HG02884 (cell line): ENCODE measurements at regions not wholly inside any gene's neighbourhood (a gene's known extent, or its start where the extent isn't known, plus 50 kb on each side); places are given as distances from the start of the nearest gene placed in this dataset.

ENCODE experiments used
- ATAC-seq: cut with Tn5 transposase; IDR thresholded peaks from one replicate; pipeline ENCODE4 v1.9.1; 2021; ENCODE audit warnings: mild to moderate bottlenecking, moderate library complexity; ENCODE audit not compliant: unreplicated experiment

DNA sequence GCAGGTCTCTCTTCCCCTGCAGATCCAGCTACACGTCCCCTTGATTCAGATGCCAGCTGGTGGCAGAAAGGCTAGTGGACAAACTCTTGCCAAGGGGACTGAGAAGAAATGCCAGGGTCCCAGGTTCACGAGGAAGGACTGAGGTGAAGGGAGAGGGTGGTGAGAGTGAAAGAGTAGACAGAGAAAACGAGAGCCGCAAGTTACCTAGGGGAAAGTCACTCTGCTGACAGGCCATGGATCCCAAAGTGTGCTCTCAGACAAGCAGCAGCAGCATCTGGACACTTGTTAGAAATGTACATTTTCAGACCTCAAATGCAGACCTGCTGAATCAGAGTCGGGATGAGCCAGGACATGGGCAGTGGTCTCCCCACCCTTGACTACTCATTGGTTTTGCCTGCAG is 192.3 kb downstream of the FGFR2 start:
- ATAC-seq, result no peak

DNA sequence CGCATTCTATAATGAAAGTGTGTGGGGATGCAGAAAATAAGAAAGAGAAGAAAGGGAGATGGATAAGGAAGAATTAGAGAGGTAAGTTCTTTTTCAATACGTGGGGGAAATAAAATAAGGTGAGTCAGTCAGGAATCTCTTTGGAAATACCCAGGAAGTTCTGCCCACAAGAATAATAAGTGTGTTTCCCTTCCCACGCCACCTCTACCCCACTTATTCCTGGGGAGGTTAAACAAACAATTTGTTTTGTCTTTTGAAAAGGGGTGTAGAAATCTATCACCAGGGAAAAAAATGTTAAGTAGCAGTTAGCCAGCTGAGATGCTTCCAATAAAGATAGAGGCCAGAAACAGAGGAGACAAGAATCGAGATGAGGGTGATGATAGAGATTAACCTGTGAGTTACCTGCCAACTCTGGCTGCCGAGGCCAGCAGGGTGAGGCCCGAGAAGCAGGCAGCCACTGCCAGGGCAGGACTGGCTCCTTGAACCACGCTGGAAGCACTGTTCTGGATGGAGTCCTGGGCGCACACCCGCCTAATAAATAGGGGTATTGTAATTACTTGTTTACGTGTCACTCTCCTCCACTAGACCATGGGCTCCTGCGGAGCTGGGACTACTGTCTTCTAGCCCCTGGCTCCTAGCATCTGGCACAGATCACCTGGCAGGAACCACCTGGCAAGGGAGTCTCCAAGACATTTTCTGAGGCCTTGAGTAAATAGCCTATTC is 191.3 kb downstream of the FGFR2 start:
- no peak for ATAC-seq

DNA sequence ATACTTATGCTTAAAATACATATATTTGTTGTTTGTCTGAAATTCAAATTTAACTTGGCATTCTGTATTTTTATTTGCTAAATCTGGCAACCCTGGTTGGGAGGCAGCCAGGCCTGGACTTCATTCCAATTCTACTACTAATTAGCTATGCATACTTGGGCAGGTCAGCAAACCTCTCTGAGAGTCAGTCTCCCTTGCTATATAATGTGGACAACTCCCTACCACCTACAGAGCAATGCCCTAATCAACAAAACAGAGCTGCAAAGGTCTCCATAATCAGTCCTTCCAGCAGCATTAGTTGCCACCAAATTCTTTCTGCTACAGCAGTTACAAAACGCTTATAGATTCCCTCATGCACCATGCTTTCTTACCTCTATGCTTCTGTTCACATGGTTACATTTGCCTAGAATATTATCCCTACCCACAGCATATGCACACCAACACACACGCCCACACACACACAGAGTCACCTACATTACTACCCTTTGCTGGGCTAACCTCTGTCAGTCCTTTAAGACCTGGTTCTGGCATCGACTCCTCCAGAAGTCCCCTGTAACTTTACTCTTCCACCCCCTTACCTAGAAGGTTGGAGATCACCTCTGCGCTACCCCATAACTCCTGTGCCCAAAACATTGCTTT is 188.7 kb downstream of the FGFR2 start:
- no peak for ATAC-seq

DNA sequence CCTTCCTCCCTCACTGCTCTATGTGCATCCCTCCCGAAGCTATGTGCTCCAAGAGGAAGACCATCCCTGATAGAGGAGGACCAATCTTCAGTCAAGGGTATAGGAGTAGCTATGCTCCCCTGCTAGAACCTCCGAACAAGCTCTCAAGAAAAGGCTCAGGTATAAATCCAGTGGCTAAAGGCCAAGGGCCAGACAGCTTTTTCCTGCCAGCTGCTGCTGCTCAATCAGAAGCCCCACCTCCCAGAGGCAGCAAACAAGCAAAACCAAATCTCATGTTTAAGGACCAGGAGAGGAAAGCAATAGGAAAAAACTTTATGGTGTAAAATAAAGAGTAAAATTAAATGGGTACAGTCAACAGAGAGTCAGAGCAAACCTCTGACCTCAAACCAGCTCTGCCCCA is 187.2 kb downstream of the FGFR2 start:
- ATAC-seq, result no peak

DNA sequence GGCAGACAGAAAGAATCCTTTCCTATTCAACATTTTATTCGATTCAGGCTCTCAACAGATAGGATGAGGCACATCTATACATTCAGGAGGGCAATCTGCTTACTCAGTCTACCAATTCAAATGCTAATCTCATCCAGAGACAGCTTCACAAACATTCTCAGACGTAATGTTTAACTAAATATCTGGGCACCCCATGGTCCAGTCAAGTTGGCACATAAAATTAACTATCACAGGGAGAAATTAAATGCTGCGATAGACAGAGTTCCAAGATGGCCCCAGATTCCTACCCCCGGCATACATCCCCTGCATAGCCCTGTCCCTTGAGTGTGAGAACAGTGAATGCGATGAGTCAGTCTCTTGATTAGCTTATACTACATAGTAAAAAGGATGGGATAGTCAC is 184.3 kb downstream of the FGFR2 start:
- no peak for ATAC-seq

DNA sequence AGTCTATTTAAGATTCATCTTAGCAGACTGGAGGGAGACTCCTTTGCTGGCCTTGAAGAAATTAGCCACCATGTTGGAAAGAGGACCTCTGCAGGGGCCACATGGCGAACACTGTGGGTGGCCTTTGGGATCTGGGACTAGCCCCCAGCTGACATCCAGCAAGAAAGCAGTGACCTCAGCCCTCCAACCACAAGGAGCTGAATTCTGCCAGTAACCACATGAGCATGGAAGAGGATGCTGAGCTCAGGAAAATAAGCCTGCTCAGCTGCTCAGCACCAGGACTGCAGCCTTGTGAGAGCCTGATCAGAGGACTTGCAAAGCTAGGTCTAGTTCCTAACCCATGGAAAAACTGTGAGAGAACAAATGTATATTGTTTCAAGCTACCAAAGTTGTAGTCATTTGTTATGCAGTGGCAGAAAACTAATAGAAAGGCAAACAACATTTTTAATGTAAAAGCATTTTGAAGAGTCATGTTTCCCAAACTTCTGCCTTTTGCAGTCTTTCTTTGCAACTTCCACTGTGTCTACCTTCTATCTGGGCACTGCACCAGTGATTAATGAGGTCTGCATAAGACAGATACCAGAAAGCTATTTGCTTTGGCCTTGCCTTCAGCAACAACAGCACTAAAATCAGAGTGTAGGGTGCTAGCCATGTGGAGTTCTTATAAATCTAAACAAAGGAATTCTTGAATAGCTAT is 183.7 kb downstream of the FGFR2 start:
- no peak for ATAC-seq

DNA sequence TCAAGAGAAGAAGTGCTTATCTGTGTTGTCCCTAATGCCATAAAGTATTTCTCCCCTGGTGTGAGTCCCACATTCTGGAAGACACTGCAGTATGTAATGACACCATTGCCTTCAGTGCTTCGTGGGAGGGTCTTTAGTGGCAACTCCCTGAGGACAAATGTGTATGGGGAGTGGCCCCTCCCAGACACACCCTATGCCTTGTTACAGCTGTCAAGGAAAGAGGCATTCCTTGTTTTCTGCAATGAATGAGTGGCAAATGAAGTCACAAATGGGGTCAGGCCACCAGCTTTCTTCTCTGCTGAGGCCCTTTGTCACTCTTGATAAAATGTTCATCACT is 183.2 kb downstream of the FGFR2 start:
- no peak for ATAC-seq

DNA sequence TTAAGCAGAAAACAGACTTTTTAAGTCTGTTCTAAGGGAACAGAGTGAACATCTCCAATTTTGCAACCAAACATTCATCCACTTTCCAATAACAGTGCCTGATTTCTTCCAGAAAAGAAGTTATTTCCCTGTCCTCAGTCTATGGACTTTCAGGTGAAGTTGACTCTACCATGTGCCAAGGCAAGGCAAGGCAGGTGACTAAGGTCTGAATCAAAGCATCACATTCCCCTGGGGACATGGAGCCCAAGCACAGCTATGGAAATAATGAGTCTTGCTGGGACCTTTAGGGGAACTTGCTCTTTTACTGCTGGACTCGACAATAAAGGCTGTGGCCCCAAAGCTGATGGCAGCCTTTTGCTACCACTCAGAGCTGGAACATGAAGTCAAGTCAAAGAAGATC is 182.2 kb downstream of the FGFR2 start:
- no peak for ATAC-seq

DNA sequence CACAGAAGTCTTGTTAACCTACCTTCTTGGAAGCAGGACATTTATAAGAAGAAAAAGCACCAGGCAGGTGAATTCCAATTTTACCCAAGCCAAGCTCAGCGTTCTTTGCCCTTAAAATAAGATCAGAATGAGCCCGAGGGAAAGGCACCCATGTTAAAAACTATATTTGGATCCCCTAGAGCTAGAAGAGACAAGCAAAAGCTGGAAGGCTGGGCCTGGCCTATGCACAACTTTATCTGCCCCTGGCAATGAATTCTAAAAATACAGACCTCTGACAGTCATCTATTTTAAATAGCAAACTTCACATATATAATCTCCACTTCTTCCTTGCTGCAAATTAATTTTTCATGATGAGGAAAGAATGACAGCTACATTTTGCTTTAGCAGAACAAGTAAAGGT is 180.9 kb downstream of the FGFR2 start:
- no peak for ATAC-seq

DNA sequence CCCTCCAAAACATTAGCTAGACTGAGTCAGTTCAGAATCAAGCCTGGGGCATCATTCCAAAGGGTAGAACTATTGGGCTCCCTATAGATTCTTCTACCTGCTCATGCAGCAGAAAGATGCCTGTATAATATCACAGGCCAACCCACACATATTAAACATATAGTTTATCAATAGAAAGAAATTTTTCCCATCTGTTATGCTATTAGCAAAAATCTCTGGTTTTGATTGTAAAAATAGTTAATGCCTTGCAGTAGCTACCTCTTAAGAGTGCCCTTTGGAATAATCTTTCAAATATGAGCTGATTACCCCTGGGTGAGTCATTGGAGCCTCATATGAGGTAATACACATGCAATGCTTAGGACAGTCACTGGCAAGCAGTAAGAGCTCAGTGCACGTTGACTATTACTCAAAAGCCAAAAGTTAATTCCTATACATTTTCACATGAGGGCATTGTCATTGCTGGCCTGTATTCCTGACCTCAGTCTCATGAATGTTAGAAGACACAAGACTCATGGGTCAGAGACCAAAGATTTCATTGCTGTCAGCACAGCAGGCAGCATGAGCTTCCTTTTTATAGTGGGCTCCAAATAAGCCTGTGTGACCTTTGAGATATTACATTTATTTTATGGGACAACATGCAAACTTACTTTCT is 180.0 kb downstream of the FGFR2 start:
- no peak for ATAC-seq

DNA sequence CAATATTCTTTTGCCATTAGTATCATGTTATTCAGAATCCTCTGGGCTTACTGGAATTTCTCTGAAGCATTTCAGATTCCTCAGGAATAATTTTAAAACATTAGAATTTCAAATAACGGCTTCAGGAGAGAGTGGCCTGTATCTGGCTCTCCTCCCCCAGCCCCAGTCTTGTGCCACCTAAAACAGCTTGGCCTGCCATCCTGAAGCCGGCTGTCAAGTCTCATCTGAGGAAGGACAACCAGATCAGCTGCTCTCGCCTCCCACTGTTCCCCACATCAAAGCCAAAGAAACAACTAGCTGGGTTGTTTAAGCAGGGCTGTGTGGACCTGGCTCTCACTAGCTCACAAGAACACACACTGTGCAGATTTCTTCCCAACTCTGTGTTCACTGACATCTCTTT is 178.2 kb downstream of the FGFR2 start:
- ATAC-seq, result no peak

DNA sequence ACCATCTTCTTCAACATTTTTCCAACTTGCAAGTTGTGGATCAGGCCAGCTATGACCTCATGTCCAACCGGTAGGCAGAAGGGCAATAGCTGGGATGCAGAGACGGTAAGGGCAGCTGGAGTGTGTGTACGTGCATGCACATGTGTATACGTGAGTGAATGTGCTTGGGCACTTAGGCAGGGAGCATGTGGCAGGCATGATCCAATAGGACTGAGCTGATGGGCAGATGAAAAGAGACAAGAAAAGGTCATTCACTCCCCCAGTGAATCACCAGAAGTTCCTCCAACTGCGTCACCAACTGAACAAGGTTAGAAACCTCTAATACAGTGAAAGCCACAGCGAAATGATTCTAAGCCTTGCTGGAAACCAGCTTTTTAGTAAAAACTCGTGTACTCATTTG is 176.1 kb downstream of the FGFR2 start:
- no peak for ATAC-seq

DNA sequence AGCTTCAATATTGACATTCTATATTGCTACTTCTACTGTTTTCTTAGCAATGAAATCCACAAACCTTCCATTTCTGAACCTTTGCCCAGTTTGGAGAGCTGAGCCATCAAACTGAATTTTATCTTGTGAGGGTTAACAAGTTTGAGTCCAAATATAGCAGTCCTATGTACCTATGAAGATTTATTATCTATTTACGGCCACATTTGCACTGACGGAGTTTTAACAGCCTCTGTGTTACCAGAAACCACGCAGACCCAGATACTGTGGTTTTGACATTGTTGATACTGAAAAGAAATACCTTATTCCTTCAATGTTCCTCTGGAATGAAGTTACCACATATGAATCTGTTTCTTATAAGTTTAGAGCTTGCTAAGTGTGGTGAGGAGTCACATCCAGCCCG is 172.6 kb downstream of the FGFR2 start:
- no peak for ATAC-seq

DNA sequence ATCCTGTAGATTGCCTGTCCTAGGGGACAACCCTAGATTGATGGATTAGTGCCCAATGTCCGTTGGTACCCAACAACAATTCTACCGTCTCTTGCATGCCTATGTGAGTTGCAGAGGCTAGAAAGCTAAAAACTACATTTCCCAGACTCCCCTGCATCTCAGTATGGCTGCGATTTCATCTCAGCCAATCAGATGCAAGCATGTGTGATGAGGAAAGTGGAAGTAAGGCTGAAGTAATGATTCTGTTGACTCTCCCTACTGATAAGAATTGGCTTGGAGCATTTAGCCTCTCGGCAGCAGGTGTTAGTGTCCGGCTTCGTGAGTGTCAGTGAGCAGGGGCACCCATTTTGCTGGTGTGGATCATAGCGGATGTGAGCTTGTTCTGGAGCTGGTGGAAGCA is 171.9 kb downstream of the FGFR2 start:
- ATAC-seq, result no peak
